Globus pallidus (tissue), 1 donor: ENCODE measurements at regions not wholly inside any gene's neighbourhood (a gene's known extent, or its start where the extent isn't known, plus 50 kb on each side); places are given as distances from the start of the nearest gene placed in this dataset.
A peak's percentile ranks its signal among the peaks of the same experiment; 100 is the strongest.

Source experiments
- DNase-seq: peaks from one replicate; pipeline ENCODE4 v3.0.0-alpha.2; 2015; ENCODE audit warnings: low spot score

- DNase-seq, result peak; percentile 71
Measured at GRCh38 chr1:30379684-30380624, 343.4 kb downstream of the MATN1 start.

- DNase-seq, result no peak
Measured at GRCh38 chr1:30378991-30379581, 344.3 kb downstream of the MATN1 start.

- no peak for DNase-seq
Measured at GRCh38 chr1:30378003-30378596, 345.3 kb downstream of the MATN1 start.

- no peak for DNase-seq
Measured at GRCh38 chr1:30377230-30378002, 346.0 kb downstream of the MATN1 start.

- DNase-seq, result no peak
Measured at GRCh38 chr1:30376054-30376697, 347.2 kb downstream of the MATN1 start.

- DNase-seq, result no peak
Measured at GRCh38 chr1:30375156-30375555, 348.2 kb downstream of the MATN1 start.

GRCh38 chr1:30374400-30375070 is 348.9 kb downstream of the MATN1 start:
- no peak for DNase-seq

GRCh38 chr1:30373471-30374399 is 349.6 kb downstream of the MATN1 start:
- DNase-seq, result no peak

GRCh38 chr1:30372792-30373433 is 350.5 kb downstream of the MATN1 start:
- DNase-seq, result no peak

- DNase-seq, result no peak
Measured at GRCh38 chr1:30371888-30372791, 351.2 kb downstream of the MATN1 start.

- no peak for DNase-seq
Measured at GRCh38 chr1:30371179-30371788, 352.1 kb downstream of the MATN1 start.

GRCh38 chr1:30368651-30369240 is 354.6 kb downstream of the MATN1 start:
- DNase-seq, result no peak

GRCh38 chr1:30366911-30367310 is 356.5 kb downstream of the MATN1 start:
- no peak for DNase-seq

- DNase-seq, result no peak
Measured at GRCh38 chr1:30366199-30366598, 357.2 kb downstream of the MATN1 start.

GRCh38 chr1:30365596-30365995 is 357.8 kb downstream of the MATN1 start:
- DNase-seq, result no peak

GRCh38 chr1:30363031-30363430 is 360.4 kb downstream of the MATN1 start:
- DNase-seq, result no peak

- DNase-seq, result no peak
Measured at GRCh38 chr1:30362603-30362990, 360.8 kb downstream of the MATN1 start.
